NCI-H2196 treated with DMSO at 0.1 percent for 48 hours (cell line): ENCODE measurements at regions not wholly inside any gene's neighbourhood (a gene's known extent, or its start where the extent isn't known, plus 50 kb on each side); places are given as distances from the start of the nearest gene placed in this dataset.

Experiments
- DNase-seq: peaks from one replicate; lab custom pipeline; 2025; ENCODE audit not compliant: unreplicated experiment; lab: John Stamatoyannopoulos, UW

DNA sequence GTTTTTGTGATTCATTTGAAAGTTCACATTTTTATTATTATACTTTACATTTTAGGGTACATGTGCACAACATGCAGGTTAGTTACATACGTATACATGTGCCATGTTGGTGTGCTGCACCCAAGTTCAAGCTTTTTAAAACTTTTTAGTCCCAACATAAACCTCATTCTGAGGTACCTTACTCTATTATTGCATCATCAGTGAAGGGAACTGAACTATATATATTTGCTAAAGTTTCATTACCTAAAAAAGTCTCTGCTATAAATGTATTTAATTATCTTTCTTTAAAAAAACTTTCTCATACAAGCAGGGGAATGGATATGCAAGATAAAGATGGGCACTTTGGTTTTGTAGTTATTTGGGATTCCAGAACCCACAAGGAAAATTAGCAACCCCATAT is 931.4 kb upstream of the ADGRL2 start:
- DNase-seq, result no peak

- DNase-seq, result no peak
Observed at GRCh38 chr1:80847904-80848303, 952.8 kb upstream of the ADGRL2 start.

GRCh38 chr1:80846966-80847365 is 953.8 kb upstream of the ADGRL2 start:
- no peak for DNase-seq

GRCh38 chr1:80842796-80843195 is 957.9 kb upstream of the ADGRL2 start:
- DNase-seq, result no peak

GRCh38 chr1:80841261-80841660 is 959.5 kb upstream of the ADGRL2 start:
- no peak for DNase-seq

- no peak for DNase-seq
Observed at GRCh38 chr1:80837066-80837465, 963.7 kb upstream of the ADGRL2 start.

GRCh38 chr1:80836505-80836904 is 964.2 kb upstream of the ADGRL2 start:
- no peak for DNase-seq

- no peak for DNase-seq
Observed at GRCh38 chr1:80827666-80828065, 973.1 kb upstream of the ADGRL2 start.

DNA sequence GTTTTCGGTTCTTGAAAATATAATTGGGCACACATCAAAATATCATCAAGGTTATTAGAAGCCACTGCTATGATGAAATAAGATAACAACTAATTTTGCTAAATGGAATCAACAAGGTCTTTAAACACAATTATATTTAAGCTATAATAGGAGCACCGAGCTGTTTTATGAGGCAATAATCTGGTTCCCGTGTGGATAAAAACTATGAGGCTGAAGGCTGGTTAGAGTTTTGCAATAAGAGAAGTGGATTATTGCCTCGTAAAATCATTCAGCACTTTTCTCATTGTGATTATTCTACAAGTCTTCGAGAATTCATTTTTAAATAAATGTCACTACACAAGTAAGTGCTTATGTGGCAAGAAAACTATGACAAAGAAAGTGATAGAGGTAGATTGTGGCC is 975.7 kb upstream of the ADGRL2 start:
- DNase-seq, result no peak

DNA sequence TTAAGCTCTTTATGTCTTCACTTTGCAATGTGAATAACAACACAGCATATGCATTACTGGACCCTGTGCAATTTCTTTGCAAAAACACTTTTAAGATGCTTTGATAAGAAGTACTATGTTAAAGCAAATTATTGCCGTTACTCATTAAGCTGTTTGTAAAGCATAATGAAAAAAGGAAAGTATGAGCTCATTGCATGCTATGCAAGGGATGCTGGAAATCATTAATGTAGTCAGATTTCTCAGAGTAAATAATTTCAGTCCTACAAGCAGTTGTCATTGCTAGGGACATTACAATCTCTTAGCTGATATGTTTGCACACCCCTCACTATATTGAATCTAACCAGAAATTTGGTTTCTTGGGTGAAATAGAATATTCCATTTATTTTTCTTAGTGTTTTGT is 982.5 kb upstream of the ADGRL2 start:
- DNase-seq, result no peak

GRCh38 chr1:80807981-80808380 is 992.8 kb upstream of the ADGRL2 start:
- no peak for DNase-seq

DNA sequence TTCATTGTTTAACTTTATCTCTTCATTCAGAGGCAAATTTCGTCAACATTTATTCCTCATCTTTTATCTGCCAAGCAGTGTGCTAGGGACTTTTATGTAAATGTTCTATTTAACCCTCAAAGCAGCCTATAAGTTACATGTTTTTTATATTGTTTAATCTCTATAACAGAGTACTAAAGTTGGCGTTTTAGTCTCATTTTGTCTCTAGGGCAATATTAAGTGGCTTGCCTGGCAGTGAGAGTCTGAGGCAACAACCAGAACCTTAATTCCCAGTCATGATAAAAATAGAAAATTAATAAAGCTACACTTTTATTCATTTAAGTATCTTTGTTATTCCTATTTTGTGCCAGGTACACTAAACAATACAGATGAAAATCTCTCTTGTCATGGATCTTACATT is 994.3 kb upstream of the ADGRL2 start:
- DNase-seq, result no peak

DNA sequence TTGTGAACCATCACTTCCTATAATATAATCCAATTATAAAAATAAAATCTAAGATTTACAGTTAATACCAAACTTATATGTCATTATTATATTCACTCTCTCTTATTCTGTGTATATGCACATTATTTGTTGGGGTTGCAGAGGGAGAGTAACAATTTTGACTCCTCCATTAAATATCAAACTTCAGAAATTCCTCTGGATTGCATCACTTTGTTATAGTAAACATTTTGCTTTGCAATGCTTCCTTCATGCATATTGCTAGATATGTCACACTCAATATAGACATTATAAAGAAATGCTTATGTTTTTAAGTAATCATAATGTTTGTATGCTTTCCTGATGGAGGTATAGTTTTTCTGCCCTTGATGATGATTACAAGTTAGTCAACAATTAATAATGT is 999.0 kb upstream of the ADGRL2 start:
- no peak for DNase-seq

DNA sequence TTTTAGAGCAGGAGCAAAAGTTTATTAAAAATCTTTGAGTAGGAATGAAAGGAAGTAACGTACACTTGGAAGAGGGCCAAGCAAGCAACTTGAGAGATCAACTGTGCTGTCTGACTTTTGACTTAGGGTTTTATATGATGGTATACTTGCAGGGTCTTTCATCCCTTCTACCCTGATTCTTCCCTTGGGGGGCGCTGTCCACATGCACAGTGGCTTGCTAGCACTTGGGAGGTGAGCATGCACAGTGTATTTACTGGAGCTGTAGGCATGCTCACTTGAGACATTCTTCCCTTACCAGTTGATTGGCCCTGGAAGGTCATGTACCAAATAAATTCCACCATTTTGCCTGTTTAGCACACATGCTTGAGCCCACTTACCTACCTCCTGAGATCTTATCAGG is 1001.3 kb upstream of the ADGRL2 start:
- no peak for DNase-seq

DNA sequence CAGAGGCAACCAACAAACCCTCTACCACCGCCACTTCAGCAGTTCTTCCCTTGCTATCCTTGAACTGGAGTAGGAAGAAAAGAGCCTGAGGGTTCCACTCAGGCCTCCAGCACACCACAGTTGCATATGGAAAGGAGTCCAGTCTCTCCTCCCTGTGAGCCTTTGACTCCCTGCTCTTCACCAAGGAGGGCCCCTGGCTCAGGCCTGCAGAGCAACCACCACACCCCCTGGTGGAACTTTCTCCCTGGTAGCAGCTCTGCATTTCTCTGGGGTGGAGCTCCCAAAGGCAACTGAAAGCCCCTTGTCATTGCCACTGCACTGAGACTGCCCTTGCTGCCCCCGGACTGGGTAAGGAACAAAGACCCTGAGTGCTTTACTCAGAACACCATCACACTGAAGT is 1021.5 kb upstream of the ADGRL2 start:
- no peak for DNase-seq

DNA sequence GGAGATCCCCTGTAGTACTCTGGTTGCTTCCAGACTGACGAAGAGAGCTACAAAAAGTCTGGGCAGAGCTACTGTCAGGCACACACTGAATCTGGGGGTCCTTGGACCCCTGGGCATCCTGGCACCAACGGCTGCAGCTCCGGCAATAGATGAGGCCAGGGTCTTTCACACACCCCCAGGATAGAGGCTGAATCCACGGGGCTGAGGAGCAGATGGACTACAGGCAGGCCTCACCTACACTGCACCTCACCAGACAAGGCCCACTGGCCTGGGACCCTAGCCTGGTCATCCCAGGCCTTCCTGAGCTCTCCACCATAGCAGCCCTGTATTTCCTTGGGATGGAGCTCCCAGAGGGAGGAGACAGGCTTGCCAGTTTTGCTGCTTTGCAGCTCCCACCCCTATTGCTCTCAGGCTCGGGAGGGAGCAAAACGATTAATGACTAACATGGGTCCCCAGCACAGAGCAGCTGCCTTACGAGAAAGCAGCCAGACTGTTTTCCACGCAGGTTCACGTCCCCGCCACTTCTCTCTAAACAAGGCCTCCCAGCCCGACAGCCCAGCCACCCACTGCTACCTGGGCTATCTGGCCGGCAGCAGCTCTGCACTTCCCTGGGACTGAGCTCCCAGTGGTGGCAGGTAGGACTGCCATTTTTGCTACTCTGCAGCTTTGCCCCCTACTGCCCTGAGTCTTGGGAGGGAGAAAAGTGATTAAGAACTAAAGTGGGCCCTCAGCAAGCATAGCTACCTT is 1022.5 kb upstream of the ADGRL2 start:
- no peak for DNase-seq

- DNase-seq, result no peak
Observed at GRCh38 chr1:80776266-80776665, 1024.5 kb upstream of the ADGRL2 start.

DNA sequence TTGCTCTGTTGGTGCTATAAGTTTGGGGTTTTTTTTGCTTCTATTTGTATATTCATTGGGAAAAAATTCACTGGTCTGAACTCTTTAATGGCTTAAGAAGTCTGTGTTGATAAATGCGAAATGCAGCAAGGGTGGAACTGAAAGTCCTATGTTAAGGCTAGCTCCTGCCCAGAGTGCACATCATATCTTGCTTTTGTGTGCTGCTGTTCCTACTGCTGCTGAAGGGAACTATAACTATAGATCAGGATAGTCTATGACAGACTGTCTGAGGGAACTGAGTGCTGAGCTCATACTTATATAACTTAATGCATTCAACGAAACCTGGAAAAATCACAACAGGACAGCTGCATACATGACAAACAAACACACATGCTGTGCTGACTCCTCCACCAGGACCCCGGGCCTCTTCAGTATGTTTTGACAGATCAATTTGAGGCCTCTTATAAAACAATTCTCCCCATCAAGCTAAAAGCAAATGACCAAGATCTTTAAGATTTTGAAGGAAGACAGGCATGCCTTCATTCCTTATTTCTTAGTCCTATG is 1031.5 kb upstream of the ADGRL2 start:
- DNase-seq, result no peak

DNA sequence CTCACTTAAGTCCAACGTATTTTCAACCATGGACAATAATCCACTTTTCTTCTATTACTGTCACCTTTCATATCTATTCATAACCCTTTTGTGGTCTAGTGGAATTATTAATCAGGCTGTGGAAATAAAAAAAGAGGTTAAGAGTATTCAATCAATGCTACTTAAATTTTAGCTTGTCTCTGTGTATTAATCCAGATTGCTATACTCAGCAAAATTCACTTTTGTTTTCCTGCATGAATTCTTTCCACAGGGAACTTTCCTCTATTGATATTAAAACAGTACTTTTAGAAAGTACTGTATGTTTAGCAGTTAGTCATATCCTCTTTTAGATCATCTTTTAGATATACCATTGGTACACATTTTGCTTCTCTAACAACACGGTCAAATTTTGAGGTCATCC is 1033.0 kb upstream of the ADGRL2 start:
- DNase-seq, result no peak

DNA sequence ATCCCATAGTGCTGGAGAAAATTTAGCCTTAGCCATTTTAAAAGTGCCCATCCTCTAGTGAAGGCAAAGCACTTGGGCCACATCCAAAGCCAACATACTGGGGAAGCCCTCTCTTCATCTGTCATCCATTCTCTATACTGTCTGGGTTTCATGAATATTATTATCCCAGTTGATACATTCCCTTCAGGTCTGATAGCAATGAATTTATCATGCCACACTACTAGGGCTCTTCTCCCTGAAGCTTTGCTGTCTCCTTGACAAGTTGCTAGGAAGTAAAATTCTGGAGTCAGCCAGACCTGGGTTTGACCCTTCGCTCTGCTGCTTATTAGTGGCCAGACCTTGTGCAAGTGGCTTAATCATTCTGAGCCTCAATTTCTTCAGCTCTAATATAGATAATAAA is 1041.4 kb upstream of the ADGRL2 start:
- DNase-seq, result no peak

DNA sequence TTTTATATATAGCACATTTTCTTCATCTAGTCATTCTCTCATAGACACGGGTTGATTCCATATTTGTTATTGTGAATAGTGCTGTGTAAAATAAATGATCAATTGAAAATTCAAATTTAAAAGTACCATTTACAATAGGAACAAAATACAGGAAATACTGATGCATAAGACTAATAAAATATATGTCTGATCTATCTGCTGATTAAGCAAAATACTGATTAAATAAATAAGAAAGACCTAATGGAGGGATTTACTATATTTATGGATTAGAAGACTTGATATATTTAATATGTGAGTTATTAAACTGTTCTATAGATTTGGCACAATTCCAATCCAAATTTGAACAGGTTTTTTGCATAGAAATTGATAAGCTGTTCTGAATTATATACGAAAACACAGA is 1044.8 kb upstream of the ADGRL2 start:
- DNase-seq, result no peak

GRCh38 chr1:80751204-80751603 is 1049.5 kb upstream of the ADGRL2 start:
- DNase-seq, result no peak

DNA sequence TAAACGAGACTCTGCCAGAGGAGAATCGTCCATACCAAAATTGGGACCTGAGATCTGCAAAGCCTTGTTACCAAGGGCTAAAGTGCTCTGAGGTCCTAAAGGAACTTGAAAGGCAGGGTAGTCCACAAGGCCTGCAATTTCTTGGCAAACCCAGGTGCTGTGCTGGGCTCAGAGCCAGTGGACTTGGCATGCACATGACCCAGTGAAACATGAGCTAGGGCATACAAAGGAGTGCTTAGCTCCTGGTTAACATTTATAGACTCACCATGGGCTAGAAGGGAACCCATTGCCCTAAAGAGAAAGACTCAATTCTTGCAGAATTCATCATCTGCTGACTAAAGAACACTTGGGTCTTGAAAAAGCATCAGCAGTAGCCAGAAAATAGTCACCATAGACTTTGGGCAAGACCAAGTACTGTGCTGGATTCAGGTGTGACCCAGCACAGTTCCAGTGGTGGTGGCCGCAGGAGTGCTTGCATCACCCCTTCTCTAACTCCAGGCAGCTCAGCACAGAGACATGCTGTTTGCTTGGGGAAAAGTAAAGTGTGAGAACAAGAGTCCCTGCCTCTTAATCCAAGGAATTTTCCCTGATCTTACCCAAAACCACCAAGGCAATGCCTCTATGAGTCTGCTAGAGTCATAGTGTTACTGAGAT is 1069.4 kb upstream of the ADGRL2 start:
- no peak for DNase-seq
